ENCODE measurements at regions not wholly inside any gene's neighbourhood (a gene's known extent, or its start where the extent isn't known, plus 50 kb on each side); places are given as distances from the start of the nearest gene placed in this dataset.

DNA sequence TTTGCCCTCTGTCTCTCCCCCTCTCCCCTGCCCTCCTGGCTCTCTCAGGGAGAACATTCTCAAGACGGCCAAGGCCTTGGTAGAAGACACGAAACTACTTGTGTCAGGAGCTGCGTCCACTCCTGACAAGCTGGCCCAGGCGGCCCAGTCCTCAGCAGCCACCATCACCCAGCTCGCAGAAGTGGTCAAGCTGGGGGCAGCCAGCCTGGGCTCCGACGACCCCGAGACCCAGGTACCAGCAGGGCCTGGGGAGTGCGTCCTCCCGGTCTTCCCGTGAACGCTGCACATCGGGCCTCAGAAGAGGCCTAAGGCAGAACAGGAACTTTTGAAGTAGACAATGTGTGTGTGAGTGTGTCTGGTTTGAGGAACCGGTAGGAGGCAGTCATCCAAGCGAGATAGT lies 245.4 kb upstream of the TPM1 start:
- TF ChIP-seq, protein P1, sequence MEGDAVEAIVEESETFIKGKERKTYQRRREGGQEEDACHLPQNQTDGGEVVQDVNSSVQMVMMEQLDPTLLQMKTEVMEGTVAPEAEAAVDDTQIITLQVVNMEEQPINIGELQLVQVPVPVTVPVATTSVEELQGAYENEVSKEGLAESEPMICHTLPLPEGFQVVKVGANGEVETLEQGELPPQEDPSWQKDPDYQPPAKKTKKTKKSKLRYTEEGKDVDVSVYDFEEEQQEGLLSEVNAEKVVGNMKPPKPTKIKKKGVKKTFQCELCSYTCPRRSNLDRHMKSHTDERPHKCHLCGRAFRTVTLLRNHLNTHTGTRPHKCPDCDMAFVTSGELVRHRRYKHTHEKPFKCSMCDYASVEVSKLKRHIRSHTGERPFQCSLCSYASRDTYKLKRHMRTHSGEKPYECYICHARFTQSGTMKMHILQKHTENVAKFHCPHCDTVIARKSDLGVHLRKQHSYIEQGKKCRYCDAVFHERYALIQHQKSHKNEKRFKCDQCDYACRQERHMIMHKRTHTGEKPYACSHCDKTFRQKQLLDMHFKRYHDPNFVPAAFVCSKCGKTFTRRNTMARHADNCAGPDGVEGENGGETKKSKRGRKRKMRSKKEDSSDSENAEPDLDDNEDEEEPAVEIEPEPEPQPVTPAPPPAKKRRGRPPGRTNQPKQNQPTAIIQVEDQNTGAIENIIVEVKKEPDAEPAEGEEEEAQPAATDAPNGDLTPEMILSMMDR (IDR thresholded peaks at IDR 0.05; ENCODE audit: low read depth, low read length, missing input control) = no peak
- TF ChIP-seq EGR1 (IDR thresholded peaks at IDR 0.05; ENCODE audit: low read depth in 2 of 2) = no peak
- no peak for TF ChIP-seq REST (IDR thresholded peaks at IDR 0.05)
- TF ChIP-seq RAD21 (IDR thresholded peaks at IDR 0.05) = no peak
- no peak for TF ChIP-seq YY1 (IDR thresholded peaks at IDR 0.05)
- TF ChIP-seq TAF1 (conservative IDR thresholded peaks at IDR 0.05) = no peak
- no peak for TF ChIP-seq MAX (IDR thresholded peaks at IDR 0.05)
- no peak for TF ChIP-seq FOXA1 (IDR thresholded peaks at IDR 0.05)

Measured in liver (tissue), 3 donors.